ENCODE measurements at regions not wholly inside any gene's neighbourhood (a gene's known extent, or its start where the extent isn't known, plus 50 kb on each side); places are given as distances from the start of the nearest gene placed in this dataset.

- no peak for TF ChIP-seq CTCF (IDR thresholded peaks at IDR 0.05)
- no peak for TF ChIP-seq POLR2A (IDR thresholded peaks at IDR 0.05)
Observed at GRCh38 chr1:60141743-60142142, 68.2 kb upstream of the C1orf87 start.

All from lower leg skin (tissue), 3 donors.